Heart right ventricle (tissue), 16 donors: ENCODE measurements at regions not wholly inside any gene's neighbourhood (a gene's known extent, or its start where the extent isn't known, plus 50 kb on each side); places are given as distances from the start of the nearest gene placed in this dataset.
"Not testable (repeated sequence)": the region's sequence is repeated elsewhere in the genome, so short reads cannot be mapped to it uniquely, and the experiment has no call there.

Source experiments
- ATAC-seq, 8 donors: fragments of 200-7000 bp; cut with Tn5 transposase; one replicate each; pipeline ENCODE4 v1.9.1; 2020; ENCODE audit warnings: mild to moderate bottlenecking in 8 of 8, moderate library complexity in 8 of 8, moderate number of reproducible peaks in 1 of 8
- DNase-seq, 2 donors: peaks; one replicate each; pipeline ENCODE4 v3.0.0-alpha.2; 2020
- H3K27ac ChIP-seq, 10 donors: fragments of 200-600 bp; sonication (generic) in 2 of 10; one replicate each; pipeline versions ENCODE4 v1.5.0 to v1.8.0; 2020 to 2022; ENCODE audit warnings: mild to moderate bottlenecking in 3 of 10
- H3K27me3 ChIP-seq, 7 donors: fragments of 200-600 bp; one replicate each; pipeline ENCODE4 v1.8.0; 2021 to 2022; ENCODE audit warnings: mild to moderate bottlenecking in 2 of 7
- H3K36me3 ChIP-seq, 9 donors: fragments of 200-600 bp; sonication (generic) in 1 of 9; one replicate each; pipeline versions ENCODE4 v1.5.0 to v1.8.0; 2020 to 2022; ENCODE audit warnings: mild to moderate bottlenecking in 2 of 9
- H3K4me1 ChIP-seq, 9 donors: fragments of 200-600 bp; sonication (generic) in 1 of 9; one replicate each; pipeline versions ENCODE4 v1.5.0 to v1.8.0; 2020 to 2022; ENCODE audit warnings: mild to moderate bottlenecking in 4 of 9
- H3K4me3 ChIP-seq, 10 donors: fragments of 200-600 bp; sonication (generic) in 2 of 10; one replicate each; pipeline versions ENCODE4 v1.5.0 to v1.8.0; 2020 to 2022; ENCODE audit warnings: mild to moderate bottlenecking in 7 of 10, moderate library complexity in 2 of 10
- H3K9me3 ChIP-seq, 11 donors: fragments of 200-600 bp in 10 of 11; sonication (generic) in 2 of 11; one replicate each; pipeline versions ENCODE4 v1.5.0 to v1.8.0; 2013 to 2022; ENCODE audit warnings: mild to moderate bottlenecking in 2 of 11, control low read depth in 1 of 11, moderate library complexity in 1 of 11
- WGBS, 2 donors: extraction: QIAGEN DNeasy Blood & Tissue Kit; methylation state at CpG; one replicate each; pipeline ENCODE4 v1.1.7; 2013; ENCODE audit warnings: inconsistent platforms in 1 of 2; 5-methylcytosine and 5-hydroxymethylcytosine counted together
- intact Hi-C, 10 donors: fragments of 100-400 bp; cut with DNase I; formaldehyde crosslinking; loops; one replicate each; pipeline versions ENCODE4 v1.11.1 to v1.14.2; 2022
- TF ChIP-seq, protein P1 (sequence below), 9 donors: fragments of 200-600 bp; sonication (generic) in 2 of 9; IDR thresholded peaks; one replicate each; pipeline versions ENCODE4 v1.5.0 to v1.8.0; 2021 to 2022; ENCODE audit warnings: antibody characterized with exemption in 9 of 9, mild to moderate bottlenecking in 5 of 9, moderate library complexity in 1 of 9
- donor health status: Arrhythmogenic right ventricular cardiomyopathy.
- donor health status: ischemic (EF 13 %, LVEDD 7.1; RV severe dilation, severe dysfunction).
- donor health status: healthy with polysubstance abuse.
- donor health status: DM: no; HTN: yes; CAD: no.
- donor health status: DM: no; HTN: no; CAD: no.
- donor health status: ischemic (EF 25% LVEDD 6.9; RV normal size, moderate dysfunction).
- donor health status: ischemic (EF 25% LVEDD 5.7; RV mildly dilated, moderate dysfunction).
- donor health status: healthy.
- donor health status: DM: yes; HTN: yes; CAD: no.
- donor health status: Ischemic cardiomyopathy.
- donor health status: ischemic (EF 35%, LVEDD 5.7; RV mildly dilated, moderate dysfunction).
- donor health status: nonischemic (EF 11% LVEDD 7.7; RV severe dilation, severe dysfunction).
- donor health status: DM: yes; HTN: yes; CAD: no.
- donor health status: PGD.
- donor health status: ischemic (EF 29% LVEDD 5.4; RV normal size, mild dysfunction).
- donor health status: nonischemic (EF 23%, LVEDD 6.1; RV moderate dilation, normal function).

DNA sequence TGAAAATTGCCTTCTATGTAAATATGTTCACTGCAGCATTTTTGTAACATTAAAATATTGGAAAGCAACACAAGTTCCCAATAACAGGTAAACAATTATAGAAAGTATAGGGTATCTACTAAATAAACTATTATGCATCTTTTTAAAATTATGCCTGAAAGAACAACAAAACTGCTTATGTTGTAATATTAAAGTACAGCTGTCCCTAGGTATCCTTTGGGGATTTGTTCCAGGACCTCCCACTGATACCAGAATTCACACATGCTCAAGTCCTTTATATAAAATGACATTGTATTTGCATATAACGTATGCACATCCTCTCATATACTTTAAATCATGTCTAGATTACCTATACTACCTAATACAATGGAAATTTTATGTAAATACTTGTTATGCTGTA lies 121.8 kb upstream of the TNFSF4 start:
- TF ChIP-seq, protein P1, sequence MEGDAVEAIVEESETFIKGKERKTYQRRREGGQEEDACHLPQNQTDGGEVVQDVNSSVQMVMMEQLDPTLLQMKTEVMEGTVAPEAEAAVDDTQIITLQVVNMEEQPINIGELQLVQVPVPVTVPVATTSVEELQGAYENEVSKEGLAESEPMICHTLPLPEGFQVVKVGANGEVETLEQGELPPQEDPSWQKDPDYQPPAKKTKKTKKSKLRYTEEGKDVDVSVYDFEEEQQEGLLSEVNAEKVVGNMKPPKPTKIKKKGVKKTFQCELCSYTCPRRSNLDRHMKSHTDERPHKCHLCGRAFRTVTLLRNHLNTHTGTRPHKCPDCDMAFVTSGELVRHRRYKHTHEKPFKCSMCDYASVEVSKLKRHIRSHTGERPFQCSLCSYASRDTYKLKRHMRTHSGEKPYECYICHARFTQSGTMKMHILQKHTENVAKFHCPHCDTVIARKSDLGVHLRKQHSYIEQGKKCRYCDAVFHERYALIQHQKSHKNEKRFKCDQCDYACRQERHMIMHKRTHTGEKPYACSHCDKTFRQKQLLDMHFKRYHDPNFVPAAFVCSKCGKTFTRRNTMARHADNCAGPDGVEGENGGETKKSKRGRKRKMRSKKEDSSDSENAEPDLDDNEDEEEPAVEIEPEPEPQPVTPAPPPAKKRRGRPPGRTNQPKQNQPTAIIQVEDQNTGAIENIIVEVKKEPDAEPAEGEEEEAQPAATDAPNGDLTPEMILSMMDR (IDR thresholded peaks at IDR 0.05): no peak
- H3K4me3 ChIP-seq: no peak overlapping the region
- no peak for ATAC-seq
- peaks cover 0 to 5% (median 0%) of the 10 kb centered on the region in 11 donors for H3K9me3 ChIP-seq
- H3K27ac ChIP-seq: peak overlapping the region in 1 of 10 donors; percentile 81
- H3K27me3 ChIP-seq: no peaks in the 10 kb centered on the region
- H3K4me1 ChIP-seq: peaks cover 0 to 33% (median 26%) of the 10 kb centered on the region in 9 donors
- 80 to 88% methylated on average over 1 of the region's 1 CpG for WGBS, 2 donors
- H3K36me3 ChIP-seq: no peaks in the 10 kb centered on the region
- no peak for DNase-seq
- intact Hi-C loops: no loop called here

DNA sequence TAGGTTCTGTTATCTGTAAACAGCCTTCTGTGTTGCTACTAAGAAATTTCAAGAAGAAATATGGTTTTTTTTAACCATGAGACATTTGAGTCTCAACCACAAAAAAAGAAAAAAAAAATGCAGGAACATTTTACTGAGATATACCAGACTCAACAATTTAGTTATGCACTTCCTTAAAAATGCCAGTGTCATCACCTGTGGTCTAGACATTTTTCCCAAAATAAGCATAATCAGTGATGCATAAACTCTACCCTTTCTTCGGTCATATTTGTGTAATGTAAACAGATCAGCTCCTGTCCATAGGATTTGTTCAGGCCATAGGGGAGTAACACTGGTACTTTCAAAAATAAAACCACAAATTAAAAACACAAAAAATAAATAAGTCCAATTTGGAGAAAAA lies 122.6 kb upstream of the TNFSF4 start:
- Histone ChIP-seq H3K36me3 (no peaks in the 10 kb centered on the region), H3K27ac (peak overlapping the region in 1 of 10 donors; percentile 81), H3K4me3 (no peak overlapping the region), H3K27me3 (no peaks in the 10 kb centered on the region), H3K4me1 (peaks cover 0 to 33% (median 26%) of the 10 kb centered on the region in 9 donors), H3K9me3 (no peaks in the 10 kb centered on the region)
- intact Hi-C loops: no loop called here
- DNase-seq (no peak), ATAC-seq (no peak)
- TF ChIP-seq, protein P1 (IDR thresholded peaks at IDR 0.05): no peak
- WGBS, 2 donors: 80 to 88% methylated on average over 1 of the region's 1 CpG

- H3K4me3 ChIP-seq: no peak overlapping the region
- ATAC-seq: peak in 6 of 8 donors; percentile 65 to 81 (median 78)
- no peak for DNase-seq
- intact Hi-C loops: no loop called here
- TF ChIP-seq, protein P1 (IDR thresholded peaks at IDR 0.05): no peak
- 97 to 98% methylated on average over 3 of the region's 3 CpGs for WGBS, 2 donors
- no peaks in the 10 kb centered on the region for H3K27me3 ChIP-seq
- H3K9me3 ChIP-seq: no peaks in the 10 kb centered on the region
- no peaks in the 10 kb centered on the region for H3K36me3 ChIP-seq
- H3K27ac ChIP-seq: peak overlapping the region in 6 of 10 donors; percentile 40 to 81 (median 64)
- peaks cover 0 to 33% (median 26%) of the 10 kb centered on the region in 9 donors for H3K4me1 ChIP-seq
These were observed 123.2 kb upstream of the TNFSF4 start for GRCh38 chr1:173330149-173330951.

- H3K9me3 ChIP-seq, intact Hi-C loops, DNase-seq, H3K4me3 ChIP-seq, H3K27me3 ChIP-seq, H3K36me3 ChIP-seq: not testable (repeated sequence)
- ATAC-seq: peak in 4 of 8 donors; percentile 62 to 80 (median 70)
- WGBS, 2 donors: 65 to 81% methylated on average over 10 of the region's 10 CpGs
- peak overlapping the region in 7 of 10 donors; percentile 4 to 81 (median 58) for H3K27ac ChIP-seq
- H3K4me1 ChIP-seq: peaks cover 0 to 33% (median 26%) of the 10 kb centered on the region in 9 donors
These were observed 123.9 kb upstream of the TNFSF4 start for GRCh38 chr1:173330952-173331548.
